Peyer's patch (tissue), 4 donors: ENCODE measurements at regions not wholly inside any gene's neighbourhood (a gene's known extent, or its start where the extent isn't known, plus 50 kb on each side); places are given as distances from the start of the nearest gene placed in this dataset.

Experiments
- DNase-seq, 3 donors: peaks; one replicate each; pipeline ENCODE4 v3.0.0-alpha.2; 2017 to 2019
- H3K27ac ChIP-seq, 4 donors: fragments of 200-600 bp; sonication (generic); one replicate each; pipeline ENCODE4 v1.5.1; 2016 to 2019
- H3K27me3 ChIP-seq, 2 donors: fragments of 200-600 bp; sonication (generic); one replicate each; pipeline ENCODE4 v1.5.1; 2019
- H3K36me3 ChIP-seq, 3 donors: fragments of 200-600 bp; sonication (generic); one replicate each; pipeline ENCODE4 v1.5.1; 2016 to 2019
- H3K4me1 ChIP-seq, 4 donors: fragments of 200-600 bp; sonication (generic); one replicate each; pipeline ENCODE4 v1.5.1; 2016 to 2019
- H3K4me3 ChIP-seq, 4 donors: fragments of 200-600 bp; sonication (generic); 1 replicate in 3 of 4; 2 replicates in 1 of 4; pipeline ENCODE4 v1.5.1; 2016 to 2019; ENCODE audit warnings: mild to moderate bottlenecking in 1 of 4
- H3K9me3 ChIP-seq, 4 donors: fragments of 200-600 bp; sonication (generic); one replicate each; pipeline ENCODE4 v1.5.1; 2016 to 2019; ENCODE audit warnings: mild to moderate bottlenecking in 1 of 4
- POLR2A ChIP-seq, 2 donors: fragments of 450-650 bp; IDR thresholded peaks; one replicate each; pipeline ENCODE4 v1.5.1; 2017; ENCODE audit warnings: antibody characterized with exemption in 2 of 2, mild to moderate bottlenecking in 2 of 2, moderate library complexity in 2 of 2
- TF ChIP-seq, protein P1 (sequence below), 6 experiments: fragments of 450-650 bp in 4 of 6; fragments of 200-600 bp in 2 of 6; sonication (generic) in 1 of 6; IDR thresholded peaks; one replicate each; pipeline ENCODE4 v1.5.1; 2017 to 2019; ENCODE audit warnings: antibody characterized with exemption in 6 of 6, mild to moderate bottlenecking in 3 of 6, moderate library complexity in 1 of 6

DNA sequence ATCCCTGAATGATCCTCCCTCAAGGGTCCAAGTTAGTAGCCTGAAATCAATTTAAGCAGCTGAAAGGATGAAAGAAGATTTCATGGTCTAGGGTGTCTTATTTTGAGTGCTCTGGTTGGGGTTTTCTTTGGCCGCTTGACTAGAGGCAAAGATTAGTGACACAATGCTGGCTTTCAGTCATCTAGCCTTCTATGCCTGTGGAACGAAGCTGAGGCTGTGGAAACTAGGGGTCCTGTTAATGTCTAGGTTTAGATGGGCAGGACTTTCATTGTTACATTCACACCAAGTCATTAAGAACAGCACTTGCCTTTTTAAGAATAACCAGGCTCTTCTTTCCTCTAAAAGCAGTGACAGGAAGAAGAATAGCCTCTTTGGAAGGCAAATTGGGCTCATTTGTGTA lies 253.8 kb upstream of the E2F7 start:
- DNase-seq: no peak

DNA sequence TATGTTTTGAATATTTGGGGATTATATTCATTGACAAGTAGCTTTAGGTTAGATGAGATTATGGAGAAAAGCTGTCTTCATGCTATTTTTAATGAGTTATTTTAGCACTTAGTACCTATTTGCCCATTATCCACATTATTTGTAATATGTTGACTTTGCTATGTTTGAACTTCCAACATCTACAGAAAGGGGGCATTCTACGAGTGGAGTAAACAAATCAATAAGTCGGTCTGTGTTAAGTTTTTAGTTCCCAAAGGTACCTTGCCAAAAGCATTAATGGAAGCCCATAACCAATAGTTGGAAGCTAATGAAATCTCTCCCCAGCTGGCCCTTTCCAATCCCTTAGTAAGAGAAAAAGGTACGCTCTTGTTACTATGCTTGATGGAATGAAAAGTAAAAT lies 250.0 kb upstream of the E2F7 start:
- Histone ChIP-seq H3K27ac (no peak overlapping the region), H3K9me3 (no peaks in the 10 kb centered on the region), H3K4me1 (no peaks in the 10 kb centered on the region), H3K4me3 (no peak overlapping the region), H3K36me3 (no peaks in the 10 kb centered on the region), H3K27me3 (no peaks in the 10 kb centered on the region)
- TF ChIP-seq, protein P1, sequence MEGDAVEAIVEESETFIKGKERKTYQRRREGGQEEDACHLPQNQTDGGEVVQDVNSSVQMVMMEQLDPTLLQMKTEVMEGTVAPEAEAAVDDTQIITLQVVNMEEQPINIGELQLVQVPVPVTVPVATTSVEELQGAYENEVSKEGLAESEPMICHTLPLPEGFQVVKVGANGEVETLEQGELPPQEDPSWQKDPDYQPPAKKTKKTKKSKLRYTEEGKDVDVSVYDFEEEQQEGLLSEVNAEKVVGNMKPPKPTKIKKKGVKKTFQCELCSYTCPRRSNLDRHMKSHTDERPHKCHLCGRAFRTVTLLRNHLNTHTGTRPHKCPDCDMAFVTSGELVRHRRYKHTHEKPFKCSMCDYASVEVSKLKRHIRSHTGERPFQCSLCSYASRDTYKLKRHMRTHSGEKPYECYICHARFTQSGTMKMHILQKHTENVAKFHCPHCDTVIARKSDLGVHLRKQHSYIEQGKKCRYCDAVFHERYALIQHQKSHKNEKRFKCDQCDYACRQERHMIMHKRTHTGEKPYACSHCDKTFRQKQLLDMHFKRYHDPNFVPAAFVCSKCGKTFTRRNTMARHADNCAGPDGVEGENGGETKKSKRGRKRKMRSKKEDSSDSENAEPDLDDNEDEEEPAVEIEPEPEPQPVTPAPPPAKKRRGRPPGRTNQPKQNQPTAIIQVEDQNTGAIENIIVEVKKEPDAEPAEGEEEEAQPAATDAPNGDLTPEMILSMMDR (IDR thresholded peaks at IDR 0.05): no peak
- no peak for TF ChIP-seq POLR2A (IDR thresholded peaks at IDR 0.05)
- no peak for DNase-seq

More for the DNA sequence above, 253.8 kb upstream of the E2F7 start:
- TF ChIP-seq POLR2A (IDR thresholded peaks at IDR 0.05): no peak
- TF ChIP-seq, protein P1 (IDR thresholded peaks at IDR 0.05): no peak
- H3K27me3 ChIP-seq: no peaks in the 10 kb centered on the region
- H3K4me3 ChIP-seq: no peak overlapping the region
- no peaks in the 10 kb centered on the region for H3K9me3 ChIP-seq
- H3K4me1 ChIP-seq: peaks cover 0 to 4% (median 0%) of the 10 kb centered on the region in 4 donors
- no peaks in the 10 kb centered on the region for H3K36me3 ChIP-seq
- H3K27ac ChIP-seq: no peak overlapping the region

DNA sequence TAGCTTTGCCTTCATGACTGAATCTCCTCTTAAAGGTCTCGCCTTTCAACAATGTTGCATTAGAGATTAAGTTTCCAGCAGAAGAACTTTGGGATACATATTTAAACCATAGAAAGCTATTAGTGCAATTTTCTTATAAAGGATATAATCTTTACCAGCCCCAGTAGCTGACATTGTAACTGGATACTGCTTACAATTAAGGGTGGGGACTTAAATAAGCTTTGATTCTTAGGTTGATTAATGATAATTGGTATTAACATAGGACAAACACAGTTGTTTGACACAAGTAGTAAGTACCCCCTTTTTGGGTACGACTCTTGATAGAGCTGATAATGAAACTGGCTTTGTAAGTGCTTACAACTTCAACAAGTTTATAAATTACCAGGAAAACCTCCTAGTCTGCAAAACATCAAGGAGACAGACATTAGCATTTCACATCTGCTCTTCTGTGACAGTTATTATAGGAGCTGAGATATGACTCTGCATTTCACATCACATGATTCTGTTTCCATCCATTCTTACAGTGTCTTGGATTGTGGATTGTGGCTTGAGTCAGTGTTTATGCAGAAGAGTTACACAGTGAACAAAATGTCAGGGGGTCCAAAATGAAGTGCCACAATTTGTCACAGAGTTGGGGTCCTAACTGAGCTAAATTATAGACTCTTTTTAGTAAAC lies 249.1 kb upstream of the E2F7 start:
- TF ChIP-seq POLR2A (IDR thresholded peaks at IDR 0.05): no peak
- TF ChIP-seq, protein P1 (IDR thresholded peaks at IDR 0.05): no peak
- Histone ChIP-seq H3K36me3 (no peaks in the 10 kb centered on the region), H3K9me3 (no peaks in the 10 kb centered on the region), H3K4me1 (no peaks in the 10 kb centered on the region), H3K27me3 (no peaks in the 10 kb centered on the region), H3K27ac (no peak overlapping the region), H3K4me3 (no peak overlapping the region)
- no peak for DNase-seq

DNA sequence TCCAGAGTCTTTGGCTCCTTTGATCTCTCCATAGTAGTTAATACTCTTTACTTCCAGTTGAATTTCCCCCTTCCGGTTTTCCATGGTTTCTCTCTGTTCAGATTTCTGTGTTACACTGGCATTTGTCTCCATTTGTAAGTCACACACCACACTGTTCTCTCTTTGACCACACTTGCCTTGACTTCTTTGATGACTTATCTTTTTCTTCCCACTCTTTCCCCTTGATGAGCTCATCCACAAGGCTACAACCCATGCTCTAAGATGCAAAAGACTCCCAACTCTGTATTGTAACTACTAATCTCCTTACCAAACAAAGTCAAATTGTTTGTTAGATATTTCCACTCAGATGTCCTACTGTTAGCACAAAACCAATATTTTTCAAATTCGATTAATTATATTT lies 242.7 kb upstream of the E2F7 start:
- DNase-seq: no peak

DNA sequence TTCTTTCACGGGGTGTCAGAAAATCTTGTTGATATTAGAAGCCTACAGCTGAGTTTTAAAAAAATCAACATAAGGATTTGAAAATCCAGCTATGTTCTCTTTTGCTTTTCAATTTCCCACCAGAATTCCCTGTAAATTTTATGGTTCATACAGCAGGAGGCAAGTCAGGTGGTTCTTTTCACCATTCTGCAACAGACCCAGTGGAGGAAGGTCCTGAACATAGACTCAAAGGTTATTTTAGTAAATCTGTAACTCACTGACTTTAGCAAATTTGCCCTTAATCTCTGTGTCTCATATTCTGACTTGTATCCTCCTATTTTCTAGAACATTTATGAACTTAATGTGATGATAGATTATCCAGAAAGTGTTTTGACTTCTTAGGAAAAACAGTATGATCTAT lies 235.4 kb upstream of the E2F7 start:
- DNase-seq: no peak

More for the DNA sequence above, 242.7 kb upstream of the E2F7 start:
- TF ChIP-seq, protein P1 (IDR thresholded peaks at IDR 0.05): no peak
- no peak for TF ChIP-seq POLR2A (IDR thresholded peaks at IDR 0.05)
- H3K9me3 ChIP-seq: no peaks in the 10 kb centered on the region
- H3K4me1 ChIP-seq: no peaks in the 10 kb centered on the region
- H3K27me3 ChIP-seq: no peaks in the 10 kb centered on the region
- no peak overlapping the region for H3K4me3 ChIP-seq
- no peaks in the 10 kb centered on the region for H3K36me3 ChIP-seq
- no peak overlapping the region for H3K27ac ChIP-seq

DNA sequence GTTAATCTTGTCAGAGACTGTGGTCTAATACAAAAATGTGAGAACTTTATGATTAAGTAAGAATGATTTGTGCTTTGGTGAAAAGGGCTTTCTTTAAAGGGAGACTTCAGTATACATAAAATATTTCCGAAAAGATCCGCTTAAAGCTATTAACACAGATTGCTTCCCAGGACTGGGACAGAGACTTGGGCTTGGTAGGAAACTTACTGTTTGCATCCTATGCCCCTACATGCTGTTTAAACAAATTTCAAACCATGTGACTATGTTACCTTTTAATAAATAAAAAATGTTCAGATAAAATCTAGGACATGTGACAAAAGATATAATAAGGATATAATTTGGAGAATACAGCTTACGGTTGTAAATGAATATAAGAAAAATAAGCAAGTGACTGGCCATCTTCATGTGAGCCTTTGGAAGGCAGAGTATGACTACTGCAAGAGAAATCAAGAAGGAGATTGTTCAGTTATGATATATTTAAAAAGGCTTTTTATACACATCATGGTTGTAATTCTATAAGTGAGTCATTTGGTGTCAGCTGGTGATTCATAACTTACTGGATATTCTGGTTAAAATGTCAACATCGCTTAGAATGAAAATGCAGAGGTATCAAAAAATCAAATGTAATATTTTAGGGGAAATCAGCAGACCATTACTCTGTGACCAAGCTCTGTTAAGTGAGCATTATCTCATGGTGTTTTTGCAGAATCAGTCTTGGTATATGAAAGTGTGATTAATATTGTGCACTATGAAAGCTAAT lies 234.7 kb upstream of the E2F7 start:
- Histone ChIP-seq H3K27ac (no peak overlapping the region), H3K9me3 (no peaks in the 10 kb centered on the region), H3K4me3 (no peak overlapping the region), H3K36me3 (no peaks in the 10 kb centered on the region), H3K4me1 (no peaks in the 10 kb centered on the region), H3K27me3 (no peaks in the 10 kb centered on the region)
- DNase-seq: no peak
- TF ChIP-seq, protein P1 (IDR thresholded peaks at IDR 0.05): no peak
- no peak for TF ChIP-seq POLR2A (IDR thresholded peaks at IDR 0.05)

More for the DNA sequence above, 235.4 kb upstream of the E2F7 start:
- no peaks in the 10 kb centered on the region for H3K9me3 ChIP-seq
- H3K27me3 ChIP-seq: no peaks in the 10 kb centered on the region
- H3K4me1 ChIP-seq: no peaks in the 10 kb centered on the region
- TF ChIP-seq POLR2A (IDR thresholded peaks at IDR 0.05): no peak
- no peak overlapping the region for H3K4me3 ChIP-seq
- no peaks in the 10 kb centered on the region for H3K36me3 ChIP-seq
- no peak overlapping the region for H3K27ac ChIP-seq
